Thymus (tissue), 11 donors: ENCODE measurements at regions not wholly inside any gene's neighbourhood (a gene's known extent, or its start where the extent isn't known, plus 50 kb on each side); places are given as distances from the start of the nearest gene placed in this dataset.
"Not testable (repeated sequence)": the region's sequence is repeated elsewhere in the genome, so short reads cannot be mapped to it uniquely, and the experiment has no call there.

ENCODE experiments used
- DNase-seq, 9 donors: peaks; one replicate each; pipeline ENCODE4 v3.0.0-alpha.2; 2013; ENCODE audit warnings: low spot score in 9 of 9, low read depth in 6 of 9, missing footprints in 1 of 9
- H3K27ac ChIP-seq, 2 donors: one replicate each; pipeline ENCODE4 v1.5.1; 2013; ENCODE audit warnings: control low read depth in 1 of 2, low read depth in 1 of 2, low read length in 1 of 2, mild to moderate bottlenecking in 1 of 2, moderate library complexity in 1 of 2
- H3K27me3 ChIP-seq, 2 donors: one replicate each; pipeline ENCODE4 v1.5.1; 2013; ENCODE audit warnings: low read length in 1 of 2; ENCODE audit not compliant: control insufficient read depth in 2 of 2, insufficient read depth in 1 of 2
- H3K36me3 ChIP-seq, 2 donors: one replicate each; pipeline ENCODE4 v1.5.1; 2013; ENCODE audit warnings: low read length in 1 of 2, mild to moderate bottlenecking in 1 of 2, moderate library complexity in 1 of 2; ENCODE audit not compliant: control insufficient read depth in 2 of 2, insufficient read depth in 2 of 2
- H3K4me1 ChIP-seq, 2 donors: one replicate each; pipeline ENCODE4 v1.5.1; 2013; ENCODE audit warnings: low read length in 2 of 2; ENCODE audit not compliant: control insufficient read depth in 2 of 2, insufficient read depth in 2 of 2
- H3K4me3 ChIP-seq, 2 donors: one replicate each; pipeline ENCODE4 v1.5.1; 2013; ENCODE audit warnings: low read length in 2 of 2, control low read depth in 1 of 2, mild to moderate bottlenecking in 1 of 2
- H3K9me3 ChIP-seq, 2 donors: one replicate each; pipeline ENCODE4 v1.5.1; 2013; ENCODE audit warnings: low read length in 1 of 2, mild to moderate bottlenecking in 1 of 2; ENCODE audit not compliant: control insufficient read depth in 2 of 2, insufficient read depth in 1 of 2
- WGBS: extraction: QIAGEN DNeasy Blood & Tissue Kit; methylation state at CpG from one replicate; pipeline ENCODE4 v1.1.7; 2013; 5-methylcytosine and 5-hydroxymethylcytosine counted together
- donor health status: healthy.

- no peak for DNase-seq
- Histone ChIP-seq H3K4me3 (no peak overlapping the region), H3K9me3 (no peaks in the 10 kb centered on the region), H3K4me1 (no peaks in the 10 kb centered on the region), H3K27me3 (peaks cover 3 to 52% of the 10 kb centered on the region in 2 donors), H3K27ac (no peak overlapping the region), H3K36me3 (no peaks in the 10 kb centered on the region)
- 91% methylated on average over 3 of the region's 3 CpGs for WGBS
These were observed 57.8 kb upstream of the CEACAM21 start for GRCh38 chr19:41518141-41518540.

- not testable (repeated sequence) for H3K9me3 ChIP-seq
- 41% methylated on average over 18 of the region's 18 CpGs for WGBS
- H3K27me3 ChIP-seq, result peaks cover 8 to 50% of the 10 kb centered on the region in 2 donors
These were observed 54.6 kb upstream of the CEACAM21 start for GRCh38 chr19:41521138-41521930.

GRCh38 chr19:41521931-41522555 lies 53.9 kb upstream of the CEACAM21 start:
- no peak for DNase-seq
- Histone ChIP-seq H3K36me3 (no peaks in the 10 kb centered on the region), H3K27ac (no peak overlapping the region), H3K4me3 (peak overlapping the region in 1 of 2 donors; percentile 39), H3K4me1 (no peaks in the 10 kb centered on the region), H3K27me3 (peaks cover 8 to 47% of the 10 kb centered on the region in 2 donors), H3K9me3 (no peaks in the 10 kb centered on the region)
- 2% methylated on average over 58 of the region's 58 CpGs for WGBS

More at GRCh38 chr19:41521138-41521930, 54.6 kb upstream of the CEACAM21 start:
- not testable (repeated sequence) for H3K36me3 ChIP-seq, H3K27ac ChIP-seq, H3K4me1 ChIP-seq
- peak in 1 of 9 donors; percentile 27 for DNase-seq
- H3K4me3 ChIP-seq, result peak overlapping the region in 1 of 2 donors; percentile 39

- H3K4me1 ChIP-seq, result peaks cover 9% of the 10 kb centered on the region in 2 donors
- no peak overlapping the region for H3K4me3 ChIP-seq
- no peak overlapping the region for H3K27ac ChIP-seq
- H3K36me3 ChIP-seq, result no peaks in the 10 kb centered on the region
- peaks cover 13 to 57% of the 10 kb centered on the region in 2 donors for H3K27me3 ChIP-seq
- DNase-seq, result no peak
- WGBS, result 81% methylated on average over 1 of the region's 1 CpG
- peaks cover 0 to 2% of the 10 kb centered on the region in 2 donors for H3K9me3 ChIP-seq
These were observed 50.0 kb upstream of the CEACAM21 start for GRCh38 chr19:41525989-41526388.
